ENCODE measurements at regions not wholly inside any gene's neighbourhood (a gene's known extent, or its start where the extent isn't known, plus 50 kb on each side); places are given as distances from the start of the nearest gene placed in this dataset.
"Not testable (repeated sequence)": the region's sequence is repeated elsewhere in the genome, so short reads cannot be mapped to it uniquely, and the experiment has no call there.

DNA sequence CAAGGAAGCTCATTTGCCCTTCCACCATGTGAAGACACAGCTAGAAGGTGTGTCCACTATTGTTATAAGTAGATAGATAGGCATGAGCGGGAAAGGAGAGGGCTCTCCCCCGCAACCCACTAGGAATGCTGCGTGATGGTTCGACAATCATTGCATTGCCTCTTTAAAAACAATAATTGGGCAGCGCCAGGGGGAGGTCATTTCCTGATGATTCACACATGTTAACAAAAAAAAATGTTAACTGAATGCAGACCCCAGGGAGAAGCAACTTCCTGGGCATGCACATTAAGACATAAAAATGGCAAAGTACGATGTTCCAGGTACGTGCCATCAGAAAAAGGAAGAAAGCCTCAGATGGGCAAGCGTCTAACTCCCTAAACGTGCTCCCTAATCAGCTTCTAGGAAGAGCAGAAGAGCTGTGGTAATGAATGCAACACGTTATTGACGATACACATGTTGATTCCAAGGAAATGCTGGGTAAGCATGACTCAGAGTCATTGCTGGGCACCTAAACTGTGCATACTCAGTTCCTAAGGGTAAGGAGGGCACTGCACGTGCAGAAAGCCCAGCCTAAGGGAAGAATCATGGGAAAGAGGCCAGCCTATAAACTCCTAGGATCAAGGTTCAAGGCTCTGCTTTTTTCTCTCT lies 113.7 kb downstream of the FAM217A start:
- no peak overlapping the region for H3K27ac ChIP-seq
- no peak for TF ChIP-seq ZFX (IDR thresholded peaks at IDR 0.05)
- TF ChIP-seq, protein P1, sequence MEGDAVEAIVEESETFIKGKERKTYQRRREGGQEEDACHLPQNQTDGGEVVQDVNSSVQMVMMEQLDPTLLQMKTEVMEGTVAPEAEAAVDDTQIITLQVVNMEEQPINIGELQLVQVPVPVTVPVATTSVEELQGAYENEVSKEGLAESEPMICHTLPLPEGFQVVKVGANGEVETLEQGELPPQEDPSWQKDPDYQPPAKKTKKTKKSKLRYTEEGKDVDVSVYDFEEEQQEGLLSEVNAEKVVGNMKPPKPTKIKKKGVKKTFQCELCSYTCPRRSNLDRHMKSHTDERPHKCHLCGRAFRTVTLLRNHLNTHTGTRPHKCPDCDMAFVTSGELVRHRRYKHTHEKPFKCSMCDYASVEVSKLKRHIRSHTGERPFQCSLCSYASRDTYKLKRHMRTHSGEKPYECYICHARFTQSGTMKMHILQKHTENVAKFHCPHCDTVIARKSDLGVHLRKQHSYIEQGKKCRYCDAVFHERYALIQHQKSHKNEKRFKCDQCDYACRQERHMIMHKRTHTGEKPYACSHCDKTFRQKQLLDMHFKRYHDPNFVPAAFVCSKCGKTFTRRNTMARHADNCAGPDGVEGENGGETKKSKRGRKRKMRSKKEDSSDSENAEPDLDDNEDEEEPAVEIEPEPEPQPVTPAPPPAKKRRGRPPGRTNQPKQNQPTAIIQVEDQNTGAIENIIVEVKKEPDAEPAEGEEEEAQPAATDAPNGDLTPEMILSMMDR (conservative IDR thresholded peaks at IDR 0.05) = no peak

GRCh38 chr6:3966426-3966825 lies 112.5 kb downstream of the FAM217A start:
- no peak overlapping the region for H3K27ac ChIP-seq
- no peak for TF ChIP-seq ZFX (IDR thresholded peaks at IDR 0.05)
- TF ChIP-seq, protein P1 (conservative IDR thresholded peaks at IDR 0.05) = no peak

DNA sequence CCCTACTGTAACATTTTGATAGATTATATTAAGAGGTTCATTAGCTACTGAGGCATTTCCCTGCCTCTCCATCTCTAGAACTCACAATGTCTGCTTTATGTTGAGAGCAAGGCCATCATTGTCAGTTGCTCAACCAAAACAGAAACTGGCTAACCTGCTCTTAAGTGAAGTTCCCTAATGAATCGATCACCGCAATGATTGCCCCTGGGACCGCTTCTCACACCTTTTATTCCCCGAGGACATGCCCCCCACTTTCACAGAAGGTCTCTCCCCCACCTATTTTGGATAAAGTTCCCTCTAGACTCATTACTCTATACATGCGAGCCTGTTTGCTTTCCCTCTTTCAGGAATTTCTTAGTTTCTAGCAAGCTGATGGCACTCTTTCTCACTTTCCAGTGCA lies 108.8 kb downstream of the FAM217A start:
- TF ChIP-seq, protein P1 (conservative IDR thresholded peaks at IDR 0.05) = no peak
- no peak for TF ChIP-seq ZFX (IDR thresholded peaks at IDR 0.05)
- no peak overlapping the region for H3K27ac ChIP-seq

- not testable (repeated sequence) for H3K27ac ChIP-seq
Observed at GRCh38 chr6:3973152-3973551, 105.8 kb downstream of the FAM217A start.

- TF ChIP-seq ZFX (IDR thresholded peaks at IDR 0.05) = no peak
- TF ChIP-seq, protein P1 (conservative IDR thresholded peaks at IDR 0.05) = peak; percentile 82
- H3K27ac ChIP-seq = no peak overlapping the region
Observed at GRCh38 chr6:3977875-3978711, 100.8 kb downstream of the FAM217A start.

DNA sequence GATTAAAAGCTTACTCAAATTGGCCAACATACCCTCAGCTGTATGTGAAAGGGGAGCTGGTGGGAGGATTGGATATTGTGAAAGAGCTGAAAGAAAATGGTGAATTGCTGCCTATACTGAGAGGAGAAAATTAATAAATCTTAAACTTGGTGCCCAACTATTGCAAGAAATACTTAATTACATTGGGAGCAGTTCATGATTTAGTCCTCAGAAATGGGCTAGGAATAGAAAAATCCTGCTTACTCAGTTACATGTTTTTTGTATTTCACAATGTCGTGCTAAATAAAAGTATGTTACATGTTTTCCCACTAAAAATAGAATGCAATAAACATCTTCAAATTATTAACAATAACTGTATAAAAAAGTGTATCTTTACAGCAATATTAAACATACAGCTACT lies 100.0 kb downstream of the FAM217A start:
- not testable (repeated sequence) for H3K27ac ChIP-seq

DNA sequence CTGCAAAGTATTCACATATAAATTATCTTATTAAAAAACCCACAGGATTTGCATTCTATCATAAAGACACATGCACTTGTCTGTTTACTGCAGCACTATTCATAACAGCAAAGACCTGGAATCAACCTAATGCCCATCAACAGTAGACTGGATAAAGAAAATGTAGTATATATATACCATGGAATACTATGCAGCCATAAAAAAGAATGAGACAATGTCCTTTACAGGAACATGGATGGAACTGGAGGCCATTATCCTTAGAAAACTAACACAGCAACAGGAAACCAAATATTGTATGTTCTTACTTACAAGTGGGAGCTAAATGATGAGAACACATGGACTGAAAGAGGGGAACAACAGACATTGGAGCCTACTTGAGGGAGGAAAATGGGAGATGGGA lies 97.0 kb downstream of the FAM217A start:
- no peak overlapping the region for H3K27ac ChIP-seq
- TF ChIP-seq, protein P1 (conservative IDR thresholded peaks at IDR 0.05) = no peak
- no peak for TF ChIP-seq ZFX (IDR thresholded peaks at IDR 0.05)

DNA sequence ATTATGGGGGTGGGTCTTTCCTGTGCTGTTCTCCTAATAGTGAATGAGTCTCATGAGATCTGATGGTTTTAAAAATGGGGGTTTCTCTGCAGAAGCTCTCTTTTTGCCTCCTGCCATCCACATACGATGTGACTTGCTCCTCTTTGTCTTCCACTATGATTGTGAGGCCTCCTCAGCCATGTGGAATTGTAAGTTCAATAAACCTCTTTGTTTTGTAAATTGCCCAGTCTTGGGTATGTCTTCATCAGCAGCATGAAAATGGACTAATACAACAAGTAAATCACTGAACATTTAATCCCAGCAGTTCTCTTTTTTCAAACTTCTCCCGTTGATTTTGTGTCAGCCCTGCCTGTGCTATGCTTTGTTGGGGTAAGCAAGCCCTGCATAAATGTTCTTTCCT lies 95.2 kb downstream of the FAM217A start:
- H3K27ac ChIP-seq = no peak overlapping the region
- TF ChIP-seq, protein P1 (conservative IDR thresholded peaks at IDR 0.05) = no peak
- no peak for TF ChIP-seq ZFX (IDR thresholded peaks at IDR 0.05)

Measured in C4-2B (cell line).